ENCODE measurements at regions not wholly inside any gene's neighbourhood (a gene's known extent, or its start where the extent isn't known, plus 50 kb on each side); places are given as distances from the start of the nearest gene placed in this dataset.

DNA sequence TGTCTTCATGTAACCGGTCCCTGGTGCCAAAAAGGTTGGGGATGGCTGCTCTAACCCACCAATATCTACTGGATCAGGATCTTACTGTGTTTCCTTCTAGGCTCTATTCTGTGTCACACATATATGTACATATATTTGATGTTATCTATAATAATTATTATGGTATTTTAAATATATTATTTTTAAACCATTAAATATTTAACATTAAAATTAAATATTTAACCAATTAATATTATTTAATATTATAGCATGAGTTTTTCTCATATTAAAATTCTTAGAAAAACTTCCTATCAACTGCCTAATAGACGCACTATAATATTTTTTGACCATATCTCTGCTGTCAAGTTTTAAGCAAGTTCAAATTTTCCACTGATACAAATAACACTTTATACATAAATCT, 196.9 kb upstream of the PLET1 start:
- no peak for DNase-seq (ENCODE audit: low read depth in 2 of 2, low spot score in 1 of 2)

DNA sequence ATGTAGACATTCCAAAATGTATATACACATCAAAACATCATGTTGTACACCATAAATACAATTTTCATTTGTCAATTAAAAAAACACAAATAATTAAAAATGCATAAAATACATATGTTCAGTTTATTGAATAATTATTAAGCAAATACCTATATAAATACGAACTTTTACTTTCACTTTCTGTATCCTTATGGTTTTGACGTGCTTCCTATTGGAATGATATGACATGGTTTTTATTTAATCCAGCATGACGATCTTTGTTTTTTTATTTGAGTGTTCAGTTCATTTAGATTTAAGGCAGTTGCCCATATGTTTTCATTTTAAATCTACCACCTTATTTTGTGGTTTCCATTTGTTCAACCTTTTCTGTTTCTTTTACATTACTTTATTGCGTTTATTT, 198.3 kb upstream of the PLET1 start:
- DNase-seq (ENCODE audit: low read depth in 2 of 2, low spot score in 1 of 2) = no peak

DNA sequence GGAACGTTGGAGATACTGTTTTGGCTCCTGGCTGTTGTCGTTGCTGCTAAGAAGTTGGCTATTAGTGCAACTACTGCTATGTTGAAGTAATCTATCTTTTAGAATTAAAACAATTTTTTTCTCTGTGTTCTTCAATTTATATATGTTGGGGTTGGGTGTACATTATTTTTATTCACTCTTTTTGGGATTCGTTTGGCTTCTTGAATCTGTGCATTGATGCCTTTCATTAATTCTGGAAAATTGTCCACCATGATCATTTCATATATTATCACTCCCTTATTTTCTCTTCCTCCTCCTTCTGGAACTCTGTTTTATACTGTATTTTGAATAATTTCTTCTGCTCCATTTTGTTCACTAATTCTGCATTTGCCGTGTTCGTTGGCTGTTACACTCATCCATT, 199.5 kb upstream of the PLET1 start:
- DNase-seq (ENCODE audit: low read depth in 2 of 2, low spot score in 1 of 2) = no peak

DNA sequence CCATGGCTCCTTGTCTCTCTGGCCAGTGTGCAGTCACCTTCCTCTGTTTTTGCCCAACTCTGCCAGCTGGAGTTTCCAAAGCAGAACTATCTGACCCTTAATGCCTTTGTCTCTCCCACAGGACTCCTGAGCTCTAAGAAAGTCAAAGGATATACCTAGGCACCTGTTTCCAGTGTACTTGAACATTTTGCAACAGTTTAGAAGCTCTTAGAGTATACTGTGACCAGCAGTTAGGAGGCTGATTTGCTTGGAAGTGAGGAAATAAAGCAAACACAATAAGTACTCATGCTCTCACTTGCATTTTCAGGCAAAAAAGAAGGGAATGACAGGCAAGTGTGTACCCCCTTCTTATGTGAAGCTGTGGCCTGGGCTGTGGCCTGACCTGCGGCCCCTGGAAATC, 204.3 kb upstream of the PLET1 start:
- DNase-seq (ENCODE audit: low read depth in 2 of 2, low spot score in 1 of 2) = no peak

DNA sequence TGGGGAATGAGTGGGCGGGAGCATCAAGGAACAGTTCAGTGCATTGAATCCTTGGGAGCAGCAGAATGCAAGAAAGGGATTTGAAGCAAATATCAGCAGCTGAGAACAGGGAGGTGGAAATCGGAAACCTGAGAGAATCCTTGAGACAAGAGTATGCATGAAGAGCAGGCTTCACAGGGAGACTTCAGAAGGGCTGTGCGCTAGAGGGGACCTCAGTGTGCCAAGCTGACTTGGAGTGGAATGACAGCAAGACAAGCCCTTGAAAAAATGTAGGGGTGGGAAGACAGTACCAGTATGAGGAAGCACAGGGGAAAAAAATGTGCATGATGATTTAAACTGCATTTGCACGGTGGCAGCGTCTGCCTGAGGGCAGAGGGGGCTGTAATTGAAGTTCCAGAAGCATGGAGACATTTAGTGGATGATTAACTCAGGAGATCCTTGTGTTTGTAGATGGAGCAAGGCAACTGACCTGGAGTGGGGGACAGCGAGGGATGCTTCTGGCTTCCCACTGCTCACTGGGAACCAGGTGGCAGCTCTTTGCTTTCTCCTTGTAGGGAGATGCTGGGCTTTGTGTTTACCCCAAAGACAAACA, 204.9 kb upstream of the PLET1 start:
- no peak for DNase-seq (ENCODE audit: low read depth in 2 of 2, low spot score in 1 of 2)

DNA sequence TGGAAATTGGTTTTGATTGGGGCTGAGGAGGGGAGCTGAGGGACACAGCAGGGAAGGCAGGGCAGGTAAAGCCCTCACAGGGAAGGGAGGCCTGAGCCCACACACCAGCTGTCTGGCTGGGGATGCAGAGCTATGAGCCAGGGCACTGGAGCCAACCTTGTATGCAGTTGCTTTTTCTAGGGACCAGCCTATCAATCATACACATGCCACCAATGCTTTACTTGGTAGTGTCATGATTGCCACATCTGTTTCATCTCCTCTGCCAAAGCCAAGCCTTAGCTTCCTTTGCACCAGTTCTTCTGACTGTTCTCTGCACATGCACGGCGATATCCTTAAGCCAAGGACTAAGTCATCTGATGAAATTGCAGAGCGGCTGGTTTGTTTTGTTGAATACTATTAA, 207.1 kb upstream of the PLET1 start:
- no peak for DNase-seq (ENCODE audit: low read depth in 2 of 2, low spot score in 1 of 2)

DNA sequence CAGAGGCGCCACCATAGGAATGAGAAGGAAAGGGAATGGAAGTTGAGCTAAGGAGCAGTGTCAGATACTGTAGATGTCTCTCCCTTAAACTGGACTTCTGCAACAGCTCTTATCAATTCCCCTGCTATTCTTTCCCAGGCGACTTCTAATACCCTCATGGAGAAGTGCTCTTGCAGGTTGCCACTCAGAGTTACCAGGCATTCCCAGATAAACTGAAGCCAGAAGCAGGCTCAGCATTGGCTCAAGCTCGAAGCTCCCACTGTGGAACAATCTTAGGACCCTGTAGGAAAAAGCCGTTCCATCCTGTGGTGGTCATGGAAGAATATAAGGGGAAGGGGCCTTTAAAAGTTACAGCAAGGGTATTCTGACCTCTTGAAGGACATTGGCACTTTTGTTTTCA, 208.7 kb upstream of the PLET1 start:
- no peak for DNase-seq (ENCODE audit: low read depth in 2 of 2, low spot score in 1 of 2)

DNA sequence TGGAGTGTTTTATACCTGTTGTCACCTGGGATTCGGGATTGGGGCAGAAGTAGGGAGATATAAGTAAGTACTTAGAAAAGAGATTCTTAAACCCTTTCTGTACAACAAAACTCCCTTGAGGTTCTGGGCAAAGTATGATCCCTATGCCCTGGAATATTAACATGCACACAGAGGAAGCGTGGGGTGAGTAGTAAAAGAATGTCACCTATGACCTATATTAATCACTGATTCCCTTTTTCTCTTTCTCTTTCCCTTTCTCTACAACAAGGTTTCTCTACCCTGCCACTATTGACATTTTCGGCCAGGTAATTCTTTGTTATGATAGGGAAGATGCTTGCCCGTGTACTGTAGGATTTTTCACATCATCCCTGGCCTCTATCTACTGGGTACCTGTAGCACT, 209.7 kb upstream of the PLET1 start:
- DNase-seq (ENCODE audit: low read depth in 2 of 2, low spot score in 1 of 2) = no peak

DNA sequence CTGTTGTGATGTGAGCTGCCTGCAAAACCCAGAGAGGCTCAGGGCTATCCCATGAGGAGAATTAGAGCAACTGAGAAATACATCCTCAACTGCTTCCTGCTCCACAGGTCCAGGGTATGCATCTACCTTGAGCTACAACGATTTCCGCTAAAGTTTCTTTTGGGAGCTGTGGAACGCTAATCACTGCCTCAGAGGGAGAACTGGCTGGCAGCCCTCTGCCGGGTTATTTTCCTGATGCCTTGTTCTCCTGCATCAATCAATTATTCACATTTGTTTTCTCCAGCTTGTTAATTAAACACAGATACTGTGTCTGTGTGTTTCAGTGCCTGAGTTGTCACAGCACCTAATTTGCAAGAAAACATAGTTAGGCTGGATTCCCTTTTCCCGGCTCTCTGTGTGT, 211.1 kb upstream of the PLET1 start:
- no peak for DNase-seq (ENCODE audit: low read depth in 2 of 2, low spot score in 1 of 2)

DNA sequence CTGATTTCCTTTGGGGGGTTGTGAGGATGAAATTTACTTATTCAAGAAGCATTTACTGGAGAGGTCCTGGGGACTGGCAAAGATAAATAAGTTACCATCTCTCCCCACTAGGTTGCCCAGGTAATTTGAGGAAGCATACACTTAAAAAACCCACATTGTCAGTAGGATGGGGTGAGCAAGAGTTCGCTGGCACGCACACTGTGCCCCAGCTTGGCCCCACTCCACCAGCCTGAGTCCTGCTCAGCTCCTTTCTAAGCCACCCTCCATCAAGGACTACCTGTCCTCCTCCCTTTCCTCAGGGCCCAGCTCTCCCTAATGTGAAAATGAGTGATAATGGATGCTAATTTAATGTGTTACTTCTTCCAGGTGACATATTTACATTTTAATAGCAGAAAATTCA, 216.5 kb upstream of the PLET1 start:
- no peak for DNase-seq (ENCODE audit: low read depth in 2 of 2, low spot score in 1 of 2)

DNA sequence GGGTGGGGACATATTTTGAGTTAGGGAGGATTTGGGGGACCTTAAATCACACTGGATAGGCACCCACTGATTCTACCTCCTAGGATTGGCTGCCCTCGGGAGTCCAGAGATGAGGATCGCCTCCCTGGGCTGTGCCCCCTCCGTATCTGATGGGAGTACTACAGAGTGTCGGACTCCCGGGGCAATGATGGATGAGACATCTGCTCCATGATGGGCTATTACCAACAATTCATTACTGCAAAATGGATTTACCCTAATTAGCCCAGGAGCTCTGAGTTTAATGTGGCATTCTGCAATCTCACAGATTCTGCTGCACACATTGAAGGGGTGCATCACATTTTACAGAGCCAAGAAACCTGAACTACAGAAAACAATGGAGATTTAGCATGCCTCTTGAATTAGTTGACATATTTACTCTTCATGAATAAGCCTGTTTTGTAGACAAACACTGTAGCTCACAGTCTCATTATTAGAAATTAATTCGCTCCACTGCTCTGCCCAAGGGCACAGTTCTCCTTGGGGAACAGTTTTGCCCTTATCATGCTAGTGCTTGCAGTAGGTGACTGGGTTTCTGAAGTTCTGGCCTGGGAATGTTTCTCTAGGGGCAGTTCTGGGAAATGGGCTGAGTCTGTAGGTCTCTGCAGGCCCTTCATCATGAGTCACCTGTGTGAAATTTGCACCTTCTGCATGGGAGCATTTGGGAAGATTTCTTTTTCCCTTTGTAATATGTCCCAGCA, 217.1 kb upstream of the PLET1 start:
- DNase-seq (ENCODE audit: low read depth in 2 of 2, low spot score in 1 of 2) = no peak

DNA sequence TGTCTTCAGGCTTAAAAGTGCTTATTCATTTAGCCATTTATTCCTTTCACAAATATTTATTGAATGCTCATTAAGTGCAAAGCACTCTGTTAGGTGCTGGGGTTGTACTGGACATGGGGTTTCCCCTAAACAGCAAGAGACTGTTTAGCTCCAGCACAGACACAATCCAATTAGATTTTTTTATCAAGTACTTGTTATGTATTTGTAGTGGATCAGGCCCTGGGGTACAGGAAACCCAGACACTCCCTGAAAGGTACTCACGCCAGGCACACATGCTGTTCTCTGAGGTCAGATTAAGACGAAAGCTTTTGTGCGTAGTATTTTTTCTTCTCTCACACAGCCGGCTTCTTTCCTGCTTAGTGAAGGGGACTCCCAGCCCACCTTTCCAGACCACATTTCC, 218.1 kb upstream of the PLET1 start:
- DNase-seq (ENCODE audit: low read depth in 2 of 2, low spot score in 1 of 2) = no peak

DNA sequence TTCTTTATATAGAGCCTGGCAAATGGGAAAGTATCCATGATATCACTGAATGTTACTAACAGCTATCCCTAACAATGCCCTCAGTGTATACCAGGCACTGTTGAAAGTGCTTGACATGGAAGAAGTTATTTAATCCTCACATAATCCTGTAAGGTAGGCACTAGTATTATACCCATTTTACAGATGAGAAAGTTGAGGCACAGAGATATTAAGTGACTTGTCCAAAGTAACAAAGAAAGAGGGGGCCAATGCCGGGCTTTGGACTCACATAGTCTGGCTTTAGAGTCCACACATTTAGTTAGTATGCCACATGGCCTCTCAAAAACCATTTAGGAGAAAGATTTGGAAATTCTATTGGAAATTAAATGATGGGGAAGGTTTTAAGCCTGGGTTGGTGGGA, 220.8 kb upstream of the PLET1 start:
- no peak for DNase-seq (ENCODE audit: low read depth in 2 of 2, low spot score in 1 of 2)

DNA sequence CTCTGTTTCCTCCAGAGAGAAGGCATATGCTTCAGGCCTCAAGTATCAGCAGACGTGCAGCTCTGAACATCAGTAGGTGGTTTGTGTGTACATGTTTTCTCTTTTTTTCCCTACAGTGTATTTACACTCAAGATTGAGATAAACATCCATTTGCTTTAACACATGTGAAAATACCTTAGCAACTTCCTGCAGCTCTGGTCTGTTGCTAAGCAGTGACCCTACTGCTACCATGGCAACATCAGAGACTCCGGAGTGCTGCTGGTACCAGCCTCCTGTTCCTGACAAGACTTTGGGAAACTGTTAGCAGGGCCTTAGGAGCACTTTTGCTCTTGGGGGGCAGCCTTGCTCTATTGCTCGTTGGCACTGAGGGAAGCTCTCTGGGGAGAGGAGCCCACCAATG, 221.2 kb upstream of the PLET1 start:
- no peak for DNase-seq (ENCODE audit: low read depth in 2 of 2, low spot score in 1 of 2)

DNA sequence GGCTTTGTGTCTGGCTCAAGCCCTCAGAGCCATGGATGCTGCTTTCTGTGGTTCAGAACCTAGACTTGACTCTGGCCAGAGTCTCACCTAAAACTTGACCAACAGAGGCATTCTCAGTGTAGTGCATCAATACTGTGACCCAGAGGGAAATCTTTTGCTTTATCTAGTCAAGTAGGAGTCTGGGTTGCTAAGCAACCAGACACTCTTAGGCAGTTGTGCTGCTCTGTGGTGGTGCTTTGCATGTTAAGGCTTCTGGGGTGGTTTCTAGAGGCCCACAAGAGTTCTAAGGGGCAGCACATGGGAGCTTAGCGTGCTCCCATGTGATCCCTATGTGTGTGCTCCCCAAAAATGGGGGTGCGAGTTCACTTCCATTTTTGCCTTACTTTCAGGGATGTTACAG, 224.6 kb upstream of the PLET1 start:
- DNase-seq (ENCODE audit: low read depth in 2 of 2, low spot score in 1 of 2) = no peak

DNA sequence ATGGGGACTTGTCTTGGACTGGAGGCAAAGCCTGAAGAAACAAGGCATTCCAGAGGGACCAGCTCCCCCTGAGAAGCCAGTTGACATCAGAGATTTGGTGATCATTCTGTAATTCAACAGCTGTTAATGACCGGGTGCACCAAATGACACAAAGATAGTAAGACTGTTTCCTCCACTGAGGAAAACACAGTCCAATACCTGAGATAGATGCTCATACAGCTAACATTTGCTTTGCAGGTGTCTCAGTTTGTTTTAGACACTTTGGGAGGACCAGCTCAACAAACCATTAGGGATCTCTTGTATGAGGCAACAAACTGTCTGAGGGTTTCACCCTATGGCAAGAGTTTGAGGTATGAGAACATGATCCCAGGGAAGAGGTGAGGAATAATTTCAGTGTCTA, 237.2 kb upstream of the PLET1 start:
- no peak for DNase-seq (ENCODE audit: low read depth in 2 of 2, low spot score in 1 of 2)

DNA sequence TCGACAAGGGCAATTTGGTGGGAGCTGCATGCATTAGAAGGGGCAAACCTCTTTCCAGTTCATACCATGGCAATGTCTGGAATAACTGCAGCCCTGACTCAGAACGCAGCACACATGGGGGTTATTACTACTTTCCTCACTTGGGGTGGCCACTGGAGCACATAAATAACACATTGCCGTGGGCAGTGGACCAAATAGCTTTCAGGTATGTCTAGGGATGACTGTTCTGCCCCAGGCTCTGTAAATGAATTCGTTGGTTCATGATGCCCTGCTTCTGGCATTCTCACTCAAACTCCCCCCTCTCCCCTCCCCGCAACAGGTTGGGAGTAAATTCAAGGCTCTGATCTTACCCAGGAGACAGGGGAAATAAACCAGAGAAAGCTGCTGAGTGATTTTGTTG, 238.0 kb upstream of the PLET1 start:
- no peak for DNase-seq (ENCODE audit: low read depth in 2 of 2, low spot score in 1 of 2)

DNA sequence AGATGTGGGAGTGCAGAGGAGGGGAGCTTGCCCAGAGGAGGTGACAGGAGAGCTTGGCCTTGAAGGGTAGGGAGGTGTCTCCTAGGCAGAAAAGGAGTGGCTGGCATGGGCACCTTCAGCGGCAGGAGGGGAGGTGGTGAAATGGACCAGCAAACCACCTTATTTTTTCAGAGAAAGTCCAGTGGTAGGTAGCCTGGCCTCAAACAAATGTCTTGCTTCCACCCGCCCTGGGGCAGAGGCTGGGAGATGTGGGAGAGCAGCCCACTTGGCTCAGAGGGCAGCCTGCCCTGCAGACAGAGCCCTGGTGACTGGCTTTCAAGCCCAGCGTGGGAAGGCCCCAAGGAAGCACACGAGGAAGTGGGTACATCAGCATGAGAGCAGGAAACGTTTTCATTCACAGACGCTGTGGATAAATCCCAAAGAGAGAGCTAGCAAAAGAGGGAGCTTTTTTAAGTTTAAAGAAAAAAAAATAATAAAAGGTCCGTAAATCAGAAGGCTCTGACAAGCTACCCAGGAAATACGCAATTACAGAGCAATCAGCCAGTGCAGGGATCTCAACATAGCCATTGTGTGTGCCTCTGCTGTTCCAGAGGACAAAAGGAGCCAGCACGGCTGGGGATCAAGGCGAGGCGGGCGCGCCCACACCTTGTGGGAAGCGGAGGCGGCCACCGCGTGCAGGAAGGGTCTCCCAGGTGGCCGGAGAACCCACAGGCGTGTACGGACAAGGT, 238.7 kb upstream of the PLET1 start:
- no peak for DNase-seq (ENCODE audit: low read depth in 2 of 2, low spot score in 1 of 2)

DNA sequence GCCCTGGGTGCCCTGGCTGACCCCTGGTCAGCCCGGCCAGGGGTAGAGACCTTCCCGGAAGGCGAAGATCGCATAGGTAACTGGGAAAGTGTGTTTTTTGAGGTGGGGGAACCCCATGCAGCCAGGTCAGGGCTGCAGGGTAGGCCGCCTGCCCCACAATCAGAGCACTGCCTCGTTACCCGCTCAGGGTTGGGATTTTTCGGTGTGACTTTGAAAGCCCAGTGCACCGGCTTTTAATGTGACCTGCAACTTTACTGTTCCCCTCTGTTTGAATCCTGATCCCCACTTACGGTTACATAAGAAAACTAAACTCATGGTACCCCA, 239.2 kb upstream of the PLET1 start:
- DNase-seq (ENCODE audit: low read depth in 2 of 2, low spot score in 1 of 2) = no peak

DNA sequence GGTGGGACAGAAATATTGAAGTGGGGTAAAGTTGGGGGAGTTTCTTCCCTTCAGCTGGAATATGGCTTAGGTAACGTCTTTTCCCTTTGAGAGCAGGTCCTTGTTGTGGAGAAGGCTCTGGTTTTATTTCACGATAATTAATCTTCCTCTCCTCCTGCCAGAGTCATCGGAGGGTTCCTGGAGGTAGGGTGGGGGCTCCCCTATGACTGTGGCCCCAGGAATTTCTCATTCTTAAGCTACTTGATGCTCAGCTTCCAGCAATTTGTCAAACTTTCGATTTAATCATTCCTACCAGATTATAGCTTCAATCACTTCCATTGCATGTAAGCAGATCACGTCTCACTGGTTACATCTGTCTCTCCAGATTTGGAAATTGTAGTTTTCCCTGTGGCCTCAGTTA, 242.8 kb upstream of the PLET1 start:
- DNase-seq (ENCODE audit: low read depth in 2 of 2, low spot score in 1 of 2) = no peak

DNA sequence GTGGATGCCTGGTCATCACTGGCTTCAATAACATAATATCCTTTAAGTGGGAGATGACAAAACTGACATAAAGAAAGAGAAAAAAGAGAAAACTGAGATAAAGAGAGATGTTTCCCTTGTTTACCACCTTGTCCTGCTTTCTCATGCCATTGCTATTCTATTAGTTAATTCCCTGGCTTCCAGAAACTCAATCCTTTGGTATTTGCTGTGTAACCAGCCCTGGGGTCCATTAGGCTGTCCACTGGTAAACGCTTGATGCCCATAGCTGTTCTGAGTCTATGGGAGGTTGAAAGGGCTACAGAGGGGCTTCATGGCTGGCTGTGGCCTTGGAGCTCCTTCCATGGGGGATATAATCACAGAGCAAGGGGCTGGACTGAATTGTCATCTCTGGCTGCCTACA, 243.4 kb upstream of the PLET1 start:
- DNase-seq (ENCODE audit: low read depth in 2 of 2, low spot score in 1 of 2) = no peak

DNA sequence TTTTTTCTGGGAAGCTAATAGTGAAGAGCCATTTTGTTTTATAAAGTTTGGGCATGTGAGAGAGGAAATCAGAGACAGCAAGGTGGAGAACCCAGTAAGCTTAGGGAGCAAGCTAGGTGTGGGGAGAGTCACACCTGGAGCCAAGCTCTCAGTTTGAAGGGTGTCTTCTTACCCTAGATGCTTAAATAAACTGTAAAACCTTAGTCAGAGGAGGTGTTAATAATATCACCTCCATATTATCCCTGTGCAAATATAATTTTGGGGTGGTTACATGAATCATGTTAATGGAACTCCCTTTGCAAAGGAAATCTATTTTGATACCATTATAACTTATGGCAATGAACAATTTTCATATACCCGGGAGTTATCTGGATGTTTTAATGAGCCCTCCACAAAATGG, 246.2 kb upstream of the PLET1 start:
- DNase-seq (ENCODE audit: low read depth in 2 of 2, low spot score in 1 of 2) = no peak

DNA sequence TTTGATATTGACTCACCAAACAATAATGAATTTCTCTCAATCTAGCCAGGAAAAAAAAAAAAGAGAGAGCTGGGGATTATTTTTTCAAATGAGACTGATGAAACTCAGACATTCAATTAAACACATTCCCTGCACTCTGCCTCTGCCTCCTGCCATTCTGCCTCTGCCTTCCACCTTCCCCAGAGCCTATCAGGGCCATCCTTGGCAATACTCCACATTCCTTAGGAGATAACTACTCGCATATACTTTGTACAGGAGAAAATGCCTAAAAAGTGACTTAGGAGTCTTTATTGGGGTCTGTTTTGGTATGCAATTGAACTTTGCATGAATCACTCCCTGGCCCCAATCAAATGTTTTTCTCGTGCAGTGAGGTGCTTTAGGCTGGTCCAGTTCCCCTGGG, 246.6 kb upstream of the PLET1 start:
- DNase-seq (ENCODE audit: low read depth in 2 of 2, low spot score in 1 of 2) = no peak

All from stimulated activated CD8-positive, alpha-beta memory T cell treated with anti-CD3 and anti-CD28 coated beads, Interleukin-4, amount 100 ng/mL, for 1 hour (primary cell).